ENCODE measurements at regions not wholly inside any gene's neighbourhood (a gene's known extent, or its start where the extent isn't known, plus 50 kb on each side); places are given as distances from the start of the nearest gene placed in this dataset.
A peak's percentile ranks its signal among the peaks of the same experiment; 100 is the strongest.

DNA sequence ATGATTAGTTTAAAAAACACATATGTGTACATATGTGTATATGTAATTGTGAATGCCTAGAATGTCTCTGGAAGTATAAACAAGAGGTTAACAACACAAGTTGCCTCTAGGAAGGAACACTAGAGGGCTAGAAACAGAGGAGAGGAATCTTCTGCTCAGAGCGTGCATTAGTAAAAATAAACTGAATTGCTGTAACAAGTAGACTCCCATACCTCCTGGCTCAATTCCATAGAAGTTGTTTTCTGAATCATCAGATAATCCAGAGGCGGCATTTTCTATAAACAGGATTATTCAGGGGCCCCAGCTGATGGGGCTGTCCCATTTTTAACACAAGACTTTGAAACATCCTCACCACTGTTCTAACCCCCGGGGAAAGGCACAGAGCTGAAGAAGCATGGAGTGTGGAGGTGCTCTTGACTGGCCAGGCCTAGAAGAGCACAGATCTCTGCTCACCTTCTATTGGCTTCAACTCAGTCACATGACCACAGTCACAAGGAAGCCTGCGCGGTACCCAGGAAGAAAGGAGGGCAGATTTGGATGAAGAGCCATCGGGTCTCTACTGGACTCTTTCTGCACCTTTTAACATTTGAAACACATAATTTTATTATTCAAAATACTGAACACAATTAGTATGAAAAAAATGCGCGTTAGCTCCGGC, 145.7 kb downstream of the TLE3 start:
- no peak for DNase-seq (ENCODE audit: low spot score)

DNA sequence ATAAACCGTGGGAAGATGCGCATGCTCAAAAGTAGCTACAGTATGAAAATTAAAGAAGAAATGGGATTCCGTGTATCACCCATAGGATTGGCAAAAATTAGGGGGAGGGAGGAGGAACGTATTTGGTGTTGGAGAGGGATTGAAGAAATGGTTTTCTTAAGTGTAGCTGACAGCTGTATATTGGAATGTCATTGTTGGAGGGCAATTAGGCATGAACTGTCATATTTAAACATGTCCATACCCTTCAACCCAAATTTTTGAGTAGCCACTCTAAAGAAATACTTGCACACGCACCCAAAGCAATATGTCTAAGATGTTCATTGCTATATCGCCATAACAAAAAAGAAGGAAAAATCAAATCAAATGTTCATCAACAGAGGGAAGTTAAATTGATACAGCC, 144.7 kb downstream of the TLE3 start:
- DNase-seq (ENCODE audit: low spot score) = no peak

DNA sequence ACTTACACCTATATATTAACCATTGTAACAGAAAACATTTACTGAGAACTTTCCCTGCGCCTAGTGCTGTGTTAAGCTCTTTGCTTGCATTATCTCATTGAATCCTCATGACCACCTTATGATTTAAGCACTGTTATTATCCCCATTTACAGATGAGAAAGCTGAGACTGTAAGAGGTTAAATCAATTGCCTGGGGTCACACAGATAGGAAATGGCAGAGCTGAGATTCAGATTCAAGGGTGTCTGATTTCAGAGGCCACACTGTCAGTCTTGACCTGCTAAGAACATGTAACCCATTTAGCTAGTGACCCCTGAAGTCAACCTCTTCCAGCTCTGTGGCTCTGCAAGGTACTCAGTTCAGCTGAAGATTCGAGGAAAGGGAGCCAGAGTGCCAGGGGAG, 143.9 kb downstream of the TLE3 start:
- no peak for DNase-seq (ENCODE audit: low spot score)

DNA sequence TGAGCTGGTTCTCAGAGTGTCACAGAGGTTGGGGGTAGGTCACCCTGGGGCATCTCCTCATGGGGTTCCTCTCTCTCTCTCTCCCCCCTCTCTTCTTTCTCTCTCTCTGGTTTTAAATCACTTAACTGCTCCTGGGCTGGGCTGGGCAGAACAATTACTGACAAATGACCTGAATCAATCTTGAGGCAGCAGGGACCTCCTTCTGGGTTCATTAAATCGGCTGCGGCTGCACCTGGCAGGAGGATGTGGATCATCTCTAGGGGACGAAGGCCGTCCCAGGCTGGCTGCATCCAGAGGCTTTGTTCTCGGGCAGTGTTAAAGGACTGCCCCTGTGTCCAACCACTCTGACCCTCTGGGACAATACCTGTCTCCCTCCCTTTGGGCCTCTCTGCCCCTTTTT, 143.1 kb downstream of the TLE3 start:
- no peak for DNase-seq (ENCODE audit: low spot score)

DNA sequence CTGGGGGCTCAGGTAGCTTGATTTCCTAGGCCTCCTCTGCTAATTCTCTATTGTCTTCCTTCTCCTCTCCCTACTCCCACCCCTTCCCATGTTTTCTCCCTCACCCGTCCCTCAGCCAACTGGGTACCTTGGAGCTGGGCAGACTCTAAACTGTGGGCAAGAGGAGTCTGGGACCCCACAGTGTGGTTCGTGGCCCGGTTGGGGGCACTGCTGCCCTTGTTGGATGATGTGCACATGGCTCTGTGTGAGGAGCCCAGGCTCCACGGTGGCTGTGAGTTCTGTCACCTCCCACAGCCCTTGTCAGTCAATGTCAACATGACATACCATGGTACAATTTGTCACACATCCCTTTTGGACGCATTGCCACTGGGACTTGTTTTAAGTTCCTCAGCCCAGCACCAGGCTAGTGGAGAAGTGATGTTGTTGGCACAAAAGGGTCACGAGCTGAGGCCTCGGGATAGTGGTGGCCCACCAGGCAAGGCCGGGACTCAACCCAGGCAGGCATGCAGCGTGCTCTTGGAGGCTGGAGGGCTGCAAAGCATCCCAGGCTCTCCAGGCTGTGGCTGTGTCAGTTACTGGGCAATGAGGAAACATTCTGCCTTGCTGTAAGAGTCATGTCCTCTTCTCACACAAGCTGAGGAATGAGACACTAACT, 142.3 kb downstream of the TLE3 start:
- DNase-seq (ENCODE audit: low spot score) = no peak

DNA sequence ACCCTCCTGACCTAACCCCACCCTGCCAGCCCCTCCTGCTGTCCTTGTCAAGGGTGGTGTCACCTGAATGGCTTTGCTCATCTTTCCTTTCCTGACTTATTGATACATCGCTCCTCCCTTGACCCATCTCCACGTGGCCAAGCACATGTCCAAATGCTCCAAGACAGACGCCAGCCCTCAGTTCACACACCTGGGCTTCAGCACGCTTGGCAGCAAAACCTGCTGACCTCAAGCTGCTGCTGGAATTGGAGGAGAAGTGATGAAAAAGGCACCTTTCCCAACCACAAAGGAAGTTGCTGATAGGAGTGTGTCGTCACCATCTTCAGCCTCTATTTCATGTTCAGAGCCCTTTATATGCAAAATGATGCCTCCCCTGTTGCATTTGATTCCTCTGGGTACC, 141.3 kb downstream of the TLE3 start:
- no peak for DNase-seq (ENCODE audit: low spot score)

DNA sequence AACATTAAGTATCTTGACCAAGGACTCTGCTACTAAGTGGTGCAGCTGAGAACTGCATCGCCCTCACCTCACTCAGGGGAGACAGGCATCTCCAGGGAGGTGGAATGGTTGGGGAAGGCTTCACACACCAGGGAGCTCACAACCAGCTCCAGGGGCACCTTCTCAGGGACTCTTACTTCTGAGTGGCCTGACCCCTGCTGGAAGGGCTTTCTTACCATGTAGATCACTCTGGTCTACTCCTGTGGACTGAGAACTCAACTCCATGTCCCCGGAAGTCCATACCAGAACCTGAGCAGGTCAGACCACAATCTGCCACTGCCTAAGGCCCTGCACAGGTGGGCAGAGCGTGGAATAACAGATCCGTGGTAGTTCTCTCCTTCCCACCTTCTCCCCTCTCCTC, 140.5 kb downstream of the TLE3 start:
- DNase-seq (ENCODE audit: low spot score) = no peak

DNA sequence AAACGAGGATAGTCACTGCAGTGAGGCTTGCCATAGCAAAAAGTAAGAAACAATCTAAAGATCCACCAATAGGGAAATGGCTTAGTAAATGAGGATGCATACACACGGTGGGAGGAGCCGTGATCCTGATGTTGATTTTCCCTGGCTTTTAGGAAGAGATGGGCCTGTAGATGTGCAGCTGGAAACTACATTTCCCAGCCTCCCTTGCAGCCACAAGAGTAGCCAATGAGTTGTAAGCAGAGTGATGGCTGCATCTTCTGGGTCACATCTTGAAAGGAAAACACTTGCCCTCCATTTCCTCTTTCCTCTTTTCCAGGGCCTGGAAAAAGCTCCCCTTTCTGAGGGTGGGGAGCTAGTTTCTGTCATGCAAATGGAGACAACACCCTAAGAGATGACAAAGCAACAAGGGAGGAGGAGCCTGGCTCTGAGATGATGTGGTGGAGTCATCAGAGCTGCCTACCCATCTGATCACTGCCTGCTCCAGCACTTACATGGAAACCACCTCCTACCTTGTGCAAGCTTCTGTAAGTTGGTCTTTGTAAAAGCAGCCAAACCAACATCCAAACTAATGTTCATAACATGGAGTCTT, 139.1 kb downstream of the TLE3 start:
- no peak for DNase-seq (ENCODE audit: low spot score)

DNA sequence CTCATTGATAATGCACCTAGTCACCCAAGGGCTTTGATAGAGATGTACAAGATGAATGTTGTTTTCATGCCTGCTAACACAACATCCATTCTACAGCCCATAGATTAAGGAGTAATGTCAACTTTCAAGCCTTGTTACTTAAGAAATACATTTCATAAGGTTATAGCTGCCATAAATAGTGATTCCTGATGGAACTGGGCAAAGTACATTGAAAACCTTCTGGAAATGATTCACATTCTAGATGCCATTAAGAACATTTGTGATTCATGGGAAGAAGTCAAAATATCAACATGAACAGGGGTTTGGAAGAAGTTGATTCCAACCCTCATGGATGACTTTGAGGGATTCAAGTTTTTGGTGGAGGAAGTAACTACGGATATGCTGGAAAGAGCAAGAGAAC, 135.2 kb downstream of the TLE3 start:
- DNase-seq (ENCODE audit: low spot score) = no peak

DNA sequence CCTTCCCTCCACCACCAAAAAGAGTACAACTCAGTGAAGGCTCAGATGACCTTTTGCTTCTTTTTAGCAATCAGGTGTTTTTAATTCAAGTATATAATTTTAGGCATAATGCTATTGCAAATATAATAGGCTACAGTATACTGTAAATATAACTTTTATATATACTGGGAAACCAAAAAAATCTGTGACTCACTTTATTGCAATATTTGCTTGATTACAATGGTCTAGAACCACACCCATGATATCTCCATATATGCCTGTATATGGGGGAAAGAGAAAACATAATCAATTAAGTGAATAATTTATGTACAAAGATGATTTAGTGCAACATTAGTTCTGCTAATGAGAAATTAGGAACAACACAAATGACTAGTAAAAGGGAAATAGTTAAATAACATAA, 134.3 kb downstream of the TLE3 start:
- DNase-seq (ENCODE audit: low spot score) = no peak

DNA sequence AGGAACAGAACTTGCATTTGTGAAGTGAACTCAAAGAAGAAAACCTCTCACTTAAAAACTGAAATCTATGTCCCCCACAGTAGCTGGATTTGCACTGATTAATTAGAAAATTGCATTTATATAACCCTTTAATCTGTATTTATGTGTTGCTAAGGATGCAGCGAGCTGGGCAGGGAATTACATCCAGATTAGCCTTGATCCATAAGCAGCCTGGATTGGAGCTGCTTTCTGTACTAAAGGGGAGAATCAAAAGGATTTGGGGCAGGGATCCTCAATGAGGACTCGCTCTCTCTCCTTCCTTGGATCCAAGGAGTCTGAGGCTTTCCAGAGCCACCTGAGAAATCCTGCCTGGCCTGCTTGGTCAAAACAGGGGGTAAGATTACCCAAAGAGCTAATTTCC, 125.9 kb downstream of the TLE3 start:
- no peak for DNase-seq (ENCODE audit: low spot score)

DNA sequence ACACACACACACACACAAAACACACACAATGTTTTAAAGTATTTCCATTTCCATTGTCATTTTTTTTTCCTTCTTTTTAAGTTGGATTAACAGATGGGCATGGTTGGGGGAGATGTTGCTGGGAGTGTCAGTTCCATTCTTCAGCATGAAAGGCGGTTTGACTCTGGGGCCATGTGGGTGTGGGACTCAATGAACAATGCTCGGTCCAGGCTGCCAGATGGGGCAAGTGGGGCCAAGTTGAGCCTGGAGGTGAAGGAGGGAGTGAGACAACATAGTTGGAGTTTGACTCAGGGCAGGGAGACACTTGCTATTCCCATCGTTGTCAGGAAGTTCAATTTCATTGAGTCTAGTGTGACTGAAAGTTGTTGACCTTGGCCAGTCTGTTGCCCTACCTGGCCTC, 125.3 kb downstream of the TLE3 start:
- DNase-seq (ENCODE audit: low spot score) = no peak

DNA sequence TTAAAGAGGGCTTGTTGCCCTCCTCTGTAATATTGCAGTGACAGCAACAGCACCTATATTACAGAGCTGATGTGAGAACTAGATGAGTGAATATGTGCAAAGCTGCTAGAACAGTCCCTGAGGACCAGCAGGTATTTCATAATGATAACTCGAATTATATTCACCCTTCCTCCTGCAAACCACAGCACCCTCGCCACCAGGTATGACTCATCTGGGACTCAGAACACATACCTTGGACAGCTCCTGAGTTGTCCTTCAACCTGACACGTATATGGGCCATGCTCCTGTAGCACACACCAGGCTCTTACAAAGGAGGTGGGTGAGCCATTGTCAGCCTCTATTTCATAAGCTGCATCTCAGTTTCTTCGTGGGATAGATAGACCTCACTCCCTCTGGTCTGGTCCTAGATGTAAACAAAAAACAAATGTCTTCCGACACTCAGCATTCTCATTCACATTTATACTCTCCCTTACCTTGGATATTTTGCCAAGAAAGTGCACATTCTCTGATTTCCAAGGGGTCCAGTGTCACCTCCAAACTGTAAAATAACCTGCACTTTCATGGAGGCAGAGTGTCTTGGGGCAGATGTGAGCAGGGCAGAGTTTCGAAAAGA, 124.5 kb downstream of the TLE3 start:
- peak; percentile 40 for DNase-seq (ENCODE audit: low spot score)

DNA sequence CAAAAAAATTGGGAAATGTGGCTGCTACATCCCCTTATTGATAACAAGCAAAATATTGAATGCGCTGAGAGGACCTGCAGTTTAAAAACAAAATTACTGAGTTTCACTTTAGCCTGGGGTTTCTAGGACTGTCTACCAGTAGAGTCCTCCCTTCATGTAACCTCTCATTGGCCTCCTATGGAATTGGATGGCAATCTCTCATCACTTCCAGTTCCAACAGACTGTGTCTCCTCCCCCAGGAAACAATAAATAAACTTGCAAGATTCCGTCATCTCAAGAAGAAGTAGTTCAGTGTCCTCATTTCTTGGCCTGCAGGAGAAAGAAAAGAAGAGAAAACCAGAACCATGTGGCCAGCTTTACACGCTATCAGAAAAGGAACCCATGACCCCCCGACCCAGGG, 123.8 kb downstream of the TLE3 start:
- DNase-seq (ENCODE audit: low spot score) = no peak

DNA sequence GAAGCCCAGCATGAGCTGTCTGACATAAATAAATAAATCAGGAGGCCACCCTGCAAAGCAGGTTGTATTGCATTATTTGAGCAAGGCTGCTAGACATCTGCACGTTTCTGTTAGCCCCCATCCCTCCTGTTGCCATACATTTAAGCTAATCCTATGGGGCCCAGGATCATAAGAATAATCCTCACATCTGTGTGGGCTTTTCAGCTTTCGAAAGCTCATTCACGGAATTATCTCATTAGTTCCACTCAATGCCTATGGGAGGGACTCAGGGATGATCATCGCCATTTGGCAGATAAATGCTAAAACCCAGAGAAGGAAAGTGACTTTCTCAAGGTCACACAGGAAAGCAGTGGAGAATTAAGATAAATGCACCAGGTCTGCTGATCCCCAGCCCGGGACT, 123.4 kb downstream of the TLE3 start:
- no peak for DNase-seq (ENCODE audit: low spot score)

DNA sequence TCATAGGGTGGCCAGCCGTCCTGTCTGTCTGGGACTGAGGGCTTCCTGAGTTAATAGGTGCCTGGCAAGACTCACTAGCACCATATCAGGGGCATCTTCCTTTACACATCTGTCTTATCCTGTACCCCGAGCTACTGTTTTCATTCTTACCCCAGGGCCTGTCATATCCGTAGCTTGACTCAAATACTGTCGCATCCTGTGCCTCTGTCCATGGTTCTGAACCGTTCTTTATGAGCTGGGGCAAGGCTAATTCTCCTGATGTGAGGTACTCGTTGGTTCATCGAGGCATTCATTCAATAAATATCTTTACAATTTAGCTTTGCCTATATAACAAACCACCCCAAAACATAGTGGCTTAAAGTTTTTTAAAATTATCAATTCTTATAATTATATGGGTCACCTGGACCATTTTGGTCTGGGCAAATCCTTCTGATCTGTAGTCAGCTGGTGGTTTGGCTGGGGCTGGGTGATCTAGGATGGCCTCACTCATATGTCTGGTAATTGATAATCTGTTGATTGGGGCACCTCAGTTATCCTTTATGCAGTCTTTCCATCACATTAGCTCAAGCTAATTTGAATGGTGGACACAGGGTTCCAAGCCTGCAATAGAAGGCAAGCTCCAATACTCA, 121.2 kb downstream of the TLE3 start:
- peak; percentile 67 for DNase-seq (ENCODE audit: low spot score)

DNA sequence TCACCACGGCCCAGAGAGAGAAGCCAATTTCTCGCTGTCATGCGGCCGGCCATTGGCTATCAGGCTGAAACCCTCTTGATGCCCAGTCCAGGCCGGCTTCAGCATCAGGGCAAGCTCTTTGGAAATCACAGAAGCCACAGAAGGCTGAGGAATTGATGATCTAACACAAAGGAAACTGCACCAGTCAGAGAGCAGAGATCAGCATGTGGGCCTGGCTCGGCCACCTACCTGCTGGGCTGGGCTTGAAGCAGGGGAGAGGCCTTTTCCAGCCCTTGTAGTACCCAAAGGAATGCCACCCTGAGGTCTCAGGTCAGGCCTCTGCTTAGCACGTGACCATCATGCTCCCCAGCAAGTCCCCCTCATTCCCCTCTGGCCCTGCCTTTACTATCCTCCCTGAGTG, 119.1 kb downstream of the TLE3 start:
- DNase-seq (ENCODE audit: low spot score) = no peak

DNA sequence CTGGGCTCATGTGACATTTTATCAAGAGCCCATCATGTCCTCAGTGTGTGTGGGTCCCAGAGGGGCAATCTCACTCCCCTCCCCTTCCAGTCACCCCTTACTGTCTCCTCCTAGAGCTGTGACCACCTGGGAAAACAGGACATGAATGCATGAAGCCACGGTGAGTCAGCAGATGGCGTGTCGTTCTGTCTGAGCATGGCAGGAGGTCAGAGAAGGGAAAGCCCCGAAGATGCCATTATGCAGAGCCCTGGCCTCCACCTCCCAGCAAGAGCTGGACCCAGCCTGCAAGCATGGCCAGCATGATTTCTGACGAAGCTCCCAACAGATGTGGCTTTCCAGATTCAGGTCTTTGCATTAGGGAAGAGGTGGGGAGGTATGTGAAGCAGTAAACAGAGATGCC, 118.5 kb downstream of the TLE3 start:
- DNase-seq (ENCODE audit: low spot score) = no peak

DNA sequence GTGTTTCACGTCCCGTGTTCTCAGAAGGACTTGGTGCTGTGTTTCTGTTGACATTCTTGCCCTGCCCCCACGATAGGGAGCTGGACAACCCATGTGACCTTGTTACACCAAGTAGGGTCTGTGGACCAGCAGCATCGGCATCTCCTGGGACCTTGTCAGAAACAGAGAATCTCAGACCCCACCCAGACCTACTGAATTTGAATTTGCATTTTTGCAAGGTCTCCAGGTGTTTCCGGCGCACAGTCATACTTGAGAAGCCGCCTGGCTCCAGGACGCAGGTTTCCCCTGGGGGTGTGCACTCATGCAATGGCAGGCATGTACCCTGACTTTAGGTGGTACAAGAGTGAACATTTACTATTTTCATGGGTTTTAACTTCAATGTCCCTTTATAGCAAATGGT, 117.9 kb downstream of the TLE3 start:
- no peak for DNase-seq (ENCODE audit: low spot score)

DNA sequence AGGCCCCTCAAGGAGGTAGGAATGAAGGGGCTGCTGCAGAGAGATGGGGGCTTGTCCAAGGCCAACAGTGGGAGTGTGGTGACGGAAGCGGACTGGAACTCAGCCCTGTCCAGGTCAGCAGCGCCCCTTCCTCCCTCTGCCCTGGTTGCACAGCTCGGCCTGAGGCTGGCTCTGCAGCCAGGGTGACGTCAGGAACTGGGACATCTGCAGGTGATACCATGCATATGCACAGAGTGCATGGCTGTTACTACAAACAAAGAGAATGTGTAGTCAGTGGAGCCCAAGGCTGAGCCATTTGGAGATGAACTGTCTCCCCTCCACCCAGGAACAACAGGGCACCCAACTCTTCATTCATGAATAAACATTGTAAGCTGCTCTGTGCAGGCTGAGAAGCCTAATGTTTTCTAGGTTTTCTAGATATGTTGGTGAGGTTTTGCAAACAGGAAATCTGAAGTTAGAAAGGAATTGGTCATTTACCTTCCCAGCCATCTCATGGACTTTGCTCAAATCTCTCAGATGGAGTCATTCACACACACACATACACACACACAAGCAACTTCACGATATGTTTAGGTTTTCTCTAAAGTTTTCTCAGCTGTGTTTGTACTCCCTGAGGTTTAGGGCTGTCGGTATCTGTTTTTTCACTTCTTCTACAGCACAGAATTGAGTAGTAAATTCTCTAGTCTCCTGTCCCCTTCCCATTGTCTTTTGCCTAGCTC, 117.2 kb downstream of the TLE3 start:
- DNase-seq (ENCODE audit: low spot score) = no peak

DNA sequence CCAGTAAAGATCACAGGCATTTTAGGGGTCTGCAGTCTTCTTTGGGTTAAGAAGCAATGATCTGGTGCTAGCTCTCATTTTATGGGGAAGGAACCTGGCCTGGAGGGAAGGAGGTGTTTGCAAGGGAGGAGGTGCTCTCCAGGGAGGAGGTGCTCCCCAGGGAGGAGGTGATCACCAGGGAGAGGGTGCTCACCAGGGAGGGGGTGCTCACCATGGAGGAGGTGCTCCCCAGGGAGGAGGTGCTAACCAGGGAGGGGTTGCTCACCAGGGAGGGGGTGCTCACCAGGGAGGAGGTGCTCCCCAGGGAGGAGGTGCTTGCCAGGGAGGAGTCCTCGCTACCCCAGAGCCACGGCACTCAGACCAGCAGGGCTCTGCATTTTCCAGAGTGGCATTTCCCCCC, 115.7 kb downstream of the TLE3 start:
- DNase-seq (ENCODE audit: low spot score) = no peak

DNA sequence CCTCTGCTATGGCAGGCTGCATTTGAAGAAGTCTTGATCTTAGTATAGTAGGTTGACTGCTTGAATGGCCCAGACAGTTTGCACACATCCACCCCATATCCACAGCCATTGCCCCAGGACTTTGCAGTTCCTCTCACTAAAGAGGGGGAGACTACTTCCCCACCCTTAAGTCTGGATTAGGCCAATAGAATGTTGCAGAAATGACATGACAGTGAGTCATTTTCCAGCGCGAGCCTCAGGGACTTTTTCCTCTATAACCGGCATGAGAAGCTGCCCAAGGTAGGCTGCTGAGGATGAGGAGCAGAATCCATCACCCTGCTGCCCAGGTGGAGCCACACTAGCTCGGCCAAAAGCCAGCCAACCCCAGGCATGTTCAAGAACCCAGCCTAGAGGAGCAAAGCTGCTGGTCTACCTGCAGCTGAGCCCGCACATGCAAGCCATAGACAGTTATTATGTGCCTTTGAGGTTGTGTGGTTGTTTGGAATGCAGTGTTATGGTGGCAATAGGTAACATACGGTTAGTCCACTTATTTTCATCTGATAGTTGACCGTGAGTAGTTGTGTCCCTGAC, 113.9 kb downstream of the TLE3 start:
- no peak for DNase-seq (ENCODE audit: low spot score)

Data from AG20443 (cell line).